ACHN (cell line): ENCODE measurements at regions not wholly inside any gene's neighbourhood (a gene's known extent, or its start where the extent isn't known, plus 50 kb on each side); places are given as distances from the start of the nearest gene placed in this dataset.

ENCODE experiments used
- DNase-seq: peaks from one replicate; pipeline ENCODE4 v3.0.0-alpha.2; 2015
- in situ Hi-C: cut with HindIII; loops from 2 replicates; pipeline ENCODE4 v1.10.0; 2017; ENCODE audit warnings: low sequenced_read_pairs, low pct_ligation_motif_present, low pct_unique_long_range_greater_than_20kb

GRCh38 chr17:63378411-63379375, 67.4 kb downstream of the CYB561 start:
- in situ Hi-C loops = no loop called here
- DNase-seq = no peak

- DNase-seq = no peak
- in situ Hi-C loops = no loop called here
These were observed 66.5 kb downstream of the CYB561 start for GRCh38 chr17:63379636-63380035.

GRCh38 chr17:63381101-63381729, 64.9 kb downstream of the CYB561 start:
- DNase-seq = no peak
- in situ Hi-C loops = no loop called here

GRCh38 chr17:63382136-63382535, 64.0 kb downstream of the CYB561 start:
- peak; percentile 6 for DNase-seq

More at GRCh38 chr17:63382136-63382535, 64.0 kb downstream of the CYB561 start:
- in situ Hi-C loops = no loop called here
